GM21825 (cell line): ENCODE measurements at regions not wholly inside any gene's neighbourhood (a gene's known extent, or its start where the extent isn't known, plus 50 kb on each side); places are given as distances from the start of the nearest gene placed in this dataset.

Experiments
- ATAC-seq: cut with Tn5 transposase; IDR thresholded peaks from one replicate; pipeline ENCODE4 v1.9.1; 2021; ENCODE audit warnings: mild to moderate bottlenecking, moderate library complexity; ENCODE audit not compliant: unreplicated experiment

DNA sequence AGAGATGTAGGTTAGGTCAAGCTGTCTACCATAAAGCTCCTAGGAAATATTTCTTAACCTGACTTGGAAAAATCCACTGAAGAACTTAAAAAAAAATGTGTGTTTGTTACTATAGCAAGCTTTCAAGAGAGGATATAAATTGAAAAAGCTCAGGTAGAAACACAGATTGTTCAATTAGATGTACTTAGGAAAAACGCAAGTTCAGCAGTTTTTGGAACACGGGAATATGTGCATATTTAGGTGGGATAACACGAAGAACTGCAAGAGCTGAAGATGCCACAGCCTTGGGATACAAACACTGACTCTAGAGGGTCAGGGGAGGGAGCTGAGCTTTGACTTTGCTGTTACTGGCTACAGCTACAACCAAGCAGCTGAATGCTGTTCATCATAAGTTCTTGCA, 77.8 kb upstream of the FSHB start:
- ATAC-seq = no peak

DNA sequence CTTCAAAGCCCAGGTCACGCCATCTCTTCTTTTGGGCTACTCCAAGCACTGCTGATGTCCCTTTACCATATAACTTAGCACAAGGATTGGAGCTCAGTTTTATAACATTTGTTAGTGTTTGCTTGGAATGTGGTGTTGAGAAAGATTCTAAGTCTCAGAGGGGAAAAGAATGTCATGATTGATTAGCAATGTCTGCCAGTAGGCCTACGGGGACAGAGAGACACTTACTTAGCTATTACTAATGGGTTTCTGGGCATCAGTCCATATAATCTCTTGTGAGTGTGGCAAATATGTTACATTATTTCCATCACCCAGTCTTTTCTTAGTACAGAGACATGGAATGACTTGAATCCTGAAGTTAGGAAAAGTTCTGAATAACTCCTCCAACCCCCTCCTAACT, 75.4 kb upstream of the FSHB start:
- ATAC-seq = no peak

DNA sequence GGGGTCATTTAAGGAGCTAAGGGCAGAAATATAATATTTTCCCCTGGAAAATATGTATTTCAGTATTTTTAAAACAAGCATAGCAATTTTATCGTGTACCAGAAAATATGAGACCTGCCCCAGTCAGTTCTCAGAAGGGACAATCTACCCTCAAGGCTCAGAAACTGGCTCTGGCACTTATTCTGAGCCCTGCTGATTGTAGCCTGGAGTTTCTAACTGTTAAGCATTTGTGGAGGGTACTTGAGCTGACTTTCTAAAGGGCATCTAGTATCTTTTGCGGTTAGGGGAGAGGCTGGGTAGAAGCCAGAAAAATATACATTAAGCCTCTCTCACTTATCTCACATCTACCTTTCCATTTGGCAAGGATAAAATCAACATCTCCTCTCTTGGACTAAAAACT, 71.3 kb upstream of the FSHB start:
- ATAC-seq = no peak

DNA sequence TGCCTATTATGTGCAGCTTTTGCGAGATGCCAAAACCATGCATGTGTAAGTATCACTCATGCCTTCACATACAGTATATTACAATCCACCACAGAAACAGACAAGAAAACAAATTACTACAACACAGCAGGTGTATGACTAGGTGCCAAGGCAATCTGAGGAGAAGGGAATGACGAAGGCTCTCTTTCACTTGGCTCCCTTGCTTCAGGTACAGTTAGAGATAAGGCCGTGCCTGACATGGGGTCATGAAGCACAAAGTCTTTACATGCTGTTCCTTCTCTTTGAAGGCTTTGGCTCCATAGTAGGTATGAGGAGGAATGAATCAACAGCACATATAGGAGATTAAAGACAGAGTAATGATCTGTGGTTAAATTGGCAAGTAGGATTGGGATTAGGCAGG, 65.2 kb upstream of the FSHB start:
- ATAC-seq = no peak

DNA sequence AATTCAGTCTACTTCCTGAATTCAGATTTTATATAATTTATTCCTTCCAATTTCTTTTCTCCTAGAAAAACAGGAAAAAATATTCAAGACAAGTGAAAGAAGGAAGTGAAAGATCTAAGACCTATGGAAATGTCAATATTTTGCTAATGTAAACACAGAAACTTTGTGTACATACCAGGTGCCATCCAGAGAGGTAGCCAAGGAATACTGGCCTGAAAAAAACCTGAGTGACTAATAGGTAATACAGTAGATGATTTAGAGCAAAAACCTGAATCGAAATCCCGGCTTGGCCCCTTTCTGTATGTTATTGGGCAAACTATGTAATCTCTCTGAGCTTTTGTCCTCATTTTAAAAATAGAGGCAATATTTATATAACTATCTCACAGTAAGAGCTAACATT, 59.2 kb upstream of the FSHB start:
- no peak for ATAC-seq

DNA sequence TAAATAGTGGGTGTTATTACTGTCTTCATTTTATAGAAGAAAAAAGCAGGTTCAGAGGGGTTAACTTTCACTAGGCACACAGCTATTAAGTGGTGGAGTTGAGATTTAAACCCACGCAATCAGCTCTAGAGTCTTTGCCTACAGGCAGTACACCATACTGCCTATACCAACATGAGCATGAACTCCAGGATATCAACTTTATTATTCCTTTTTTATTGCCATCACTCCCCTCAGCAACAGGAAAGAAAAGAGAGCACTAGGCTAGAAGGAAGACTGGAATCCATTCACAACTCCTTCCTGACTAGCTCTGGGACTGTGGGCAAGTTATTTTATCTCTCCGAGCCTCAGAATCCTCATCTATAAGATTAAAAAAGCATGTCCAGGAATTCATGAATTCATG, 58.7 kb upstream of the FSHB start:
- no peak for ATAC-seq

DNA sequence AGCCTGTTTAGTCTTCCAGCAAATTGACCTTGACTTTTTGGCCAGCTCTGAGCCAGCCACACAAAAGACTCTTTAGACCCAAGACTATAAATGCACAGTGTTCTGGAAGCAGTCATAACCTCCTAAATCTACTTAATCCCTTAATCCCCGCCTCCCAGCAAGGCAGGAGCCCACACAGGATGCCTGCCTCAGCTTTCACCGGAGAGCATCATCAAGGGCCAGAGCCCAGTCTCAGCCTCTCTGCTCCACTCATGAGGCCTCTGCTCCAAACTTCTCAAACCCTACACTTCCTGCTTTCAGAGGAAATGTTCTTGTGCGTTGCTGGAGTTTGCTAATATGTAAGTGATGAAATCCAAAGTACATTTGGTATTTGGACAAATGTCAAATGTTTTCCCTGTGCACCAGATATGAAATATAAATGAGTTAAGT, 57.9 kb upstream of the FSHB start:
- ATAC-seq = no peak

DNA sequence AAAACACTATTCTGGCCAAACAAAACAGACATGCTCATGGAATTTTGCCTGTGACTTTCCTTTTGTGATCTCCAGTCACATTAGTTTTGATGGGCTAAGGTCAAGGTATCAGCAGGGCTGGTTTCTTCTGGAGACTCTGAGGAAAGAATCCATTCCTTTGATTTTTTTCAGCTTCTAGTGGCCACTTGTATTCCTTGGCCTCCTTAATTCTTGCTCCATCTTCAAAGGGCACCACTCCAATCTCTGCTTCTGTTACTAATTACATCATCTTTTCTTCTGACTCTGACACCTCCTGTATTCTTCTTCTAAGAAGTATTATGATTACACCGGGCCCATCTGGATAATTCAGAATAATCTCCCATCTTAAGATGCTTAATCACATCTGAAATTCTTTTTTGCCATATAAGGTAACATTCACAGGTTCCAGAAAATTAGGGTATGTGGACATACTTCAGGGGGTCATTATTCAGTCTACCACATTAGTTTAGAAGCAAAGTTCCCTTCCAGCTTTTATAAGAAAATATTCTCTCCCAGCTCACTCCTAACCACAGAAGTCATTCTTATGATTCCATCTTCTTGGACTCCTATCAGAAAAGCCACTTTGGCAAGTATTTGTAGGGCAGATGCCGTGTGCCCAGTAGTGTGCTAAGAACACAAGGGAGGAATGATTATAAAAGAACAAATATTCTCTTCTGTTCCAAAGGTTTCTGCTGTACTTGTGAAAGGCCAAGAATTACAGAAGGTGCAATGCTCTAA, 56.4 kb upstream of the FSHB start:
- ATAC-seq = no peak
